Esophagus muscularis mucosa (tissue), 4 donors: ENCODE measurements at regions not wholly inside any gene's neighbourhood (a gene's known extent, or its start where the extent isn't known, plus 50 kb on each side); places are given as distances from the start of the nearest gene placed in this dataset.

ENCODE experiments used
- EP300 ChIP-seq: sonication (generic); formaldehyde crosslinking; IDR thresholded peaks from one replicate; pipeline ENCODE4 v1.6.1; 2017; ENCODE audit warnings: antibody characterized with exemption
- POLR2A ChIP-seq: fragments of 450-650 bp; IDR thresholded peaks from one replicate; pipeline ENCODE4 v1.6.1; 2017; ENCODE audit warnings: antibody characterized with exemption, moderate library complexity, mild to moderate bottlenecking, low read depth
- POLR2AphosphoS5 ChIP-seq, 2 donors: sonication (generic); formaldehyde crosslinking; IDR thresholded peaks; one replicate each; pipeline ENCODE4 v1.6.1; 2017; ENCODE audit warnings: antibody characterized with exemption in 2 of 2
- TF ChIP-seq, protein P1 (sequence below), 3 experiments: fragments of 200-600 bp in 2 of 3; fragments of 450-650 bp in 1 of 3; sonication (generic) in 2 of 3; IDR thresholded peaks; one replicate each; pipeline ENCODE4 v1.5.1; 2017 to 2019; ENCODE audit warnings: antibody characterized with exemption in 3 of 3, mild to moderate bottlenecking in 2 of 3, moderate library complexity in 1 of 3

DNA sequence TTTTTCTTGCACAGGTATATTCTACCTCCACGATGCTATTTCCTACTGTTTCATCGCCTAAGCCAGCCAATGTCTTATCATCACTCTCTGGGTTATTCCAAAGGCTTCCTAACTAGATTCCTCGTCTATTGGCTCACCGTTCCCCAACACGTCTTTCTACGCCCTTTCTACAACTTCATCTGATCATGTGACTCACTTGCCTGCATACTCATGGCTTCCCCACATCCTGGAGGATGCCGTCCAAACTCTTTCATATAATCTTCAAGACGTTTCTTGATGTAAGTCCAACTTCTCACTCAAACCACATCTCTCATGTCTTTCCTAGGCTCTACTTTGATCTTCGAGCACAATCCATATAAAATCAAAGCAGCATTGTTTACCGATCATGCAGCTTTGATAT is 322.0 kb upstream of the PPARGC1A start:
- TF ChIP-seq, protein P1, sequence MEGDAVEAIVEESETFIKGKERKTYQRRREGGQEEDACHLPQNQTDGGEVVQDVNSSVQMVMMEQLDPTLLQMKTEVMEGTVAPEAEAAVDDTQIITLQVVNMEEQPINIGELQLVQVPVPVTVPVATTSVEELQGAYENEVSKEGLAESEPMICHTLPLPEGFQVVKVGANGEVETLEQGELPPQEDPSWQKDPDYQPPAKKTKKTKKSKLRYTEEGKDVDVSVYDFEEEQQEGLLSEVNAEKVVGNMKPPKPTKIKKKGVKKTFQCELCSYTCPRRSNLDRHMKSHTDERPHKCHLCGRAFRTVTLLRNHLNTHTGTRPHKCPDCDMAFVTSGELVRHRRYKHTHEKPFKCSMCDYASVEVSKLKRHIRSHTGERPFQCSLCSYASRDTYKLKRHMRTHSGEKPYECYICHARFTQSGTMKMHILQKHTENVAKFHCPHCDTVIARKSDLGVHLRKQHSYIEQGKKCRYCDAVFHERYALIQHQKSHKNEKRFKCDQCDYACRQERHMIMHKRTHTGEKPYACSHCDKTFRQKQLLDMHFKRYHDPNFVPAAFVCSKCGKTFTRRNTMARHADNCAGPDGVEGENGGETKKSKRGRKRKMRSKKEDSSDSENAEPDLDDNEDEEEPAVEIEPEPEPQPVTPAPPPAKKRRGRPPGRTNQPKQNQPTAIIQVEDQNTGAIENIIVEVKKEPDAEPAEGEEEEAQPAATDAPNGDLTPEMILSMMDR (IDR thresholded peaks at IDR 0.05) = no peak
- no peak for TF ChIP-seq POLR2AphosphoS5 (IDR thresholded peaks at IDR 0.05)
- no peak for TF ChIP-seq POLR2A
- no peak for TF ChIP-seq EP300
